WERI-Rb-1 (cell line): ENCODE measurements at regions not wholly inside any gene's neighbourhood (a gene's known extent, or its start where the extent isn't known, plus 50 kb on each side); places are given as distances from the start of the nearest gene placed in this dataset.

Source experiments
- DNase-seq: peaks from one replicate; pipeline ENCODE4 v3.0.0-alpha.2; 2020
- H3K27ac ChIP-seq: fragments of 250-450 bp; sonication (Bioruptor Pico); 2 replicates; pipeline ENCODE4 v1.5.1; 2020; ENCODE audit warnings: mild to moderate bottlenecking, moderate library complexity
- H3K27me3 ChIP-seq: fragments of 250-450 bp; sonication (Bioruptor Pico); 2 replicates; pipeline ENCODE4 v1.5.1; 2021; ENCODE audit warnings: mild to moderate bottlenecking, low read depth, moderate library complexity; ENCODE audit not compliant: insufficient read depth, severe bottlenecking
- H3K36me3 ChIP-seq: fragments of 250-450 bp; sonication (Bioruptor Pico); 2 replicates; pipeline ENCODE4 v1.5.1; 2020; ENCODE audit warnings: mild to moderate bottlenecking, moderate library complexity
- H3K4me3 ChIP-seq: 2 replicates; pipeline ENCODE4 v1.5.1; 2011; ENCODE audit warnings: low read depth, mild to moderate bottlenecking, control low read depth, low read length
- H3K9me3 ChIP-seq: fragments of 250-450 bp; sonication (Bioruptor Pico); 2 replicates; pipeline ENCODE4 v1.5.1; 2021; ENCODE audit warnings: mild to moderate bottlenecking, moderate library complexity; ENCODE audit not compliant: severe bottlenecking
- CTCF ChIP-seq: IDR thresholded peaks from 2 replicates; pipeline ENCODE4 v1.5.1; 2011; ENCODE audit warnings: low read depth, mild to moderate bottlenecking, control low read depth, inconsistent platforms, low read length

- H3K27ac ChIP-seq, result no peak overlapping the region
- no peaks in the 10 kb centered on the region for H3K27me3 ChIP-seq
- H3K9me3 ChIP-seq, result no peaks in the 10 kb centered on the region
- H3K36me3 ChIP-seq, result no peaks in the 10 kb centered on the region
- no peak overlapping the region for H3K4me3 ChIP-seq
- TF ChIP-seq CTCF, result no peak
- DNase-seq, result no peak
Observed at GRCh38 chr4:18513861-18514260, 492.3 kb upstream of the LCORL start.

- TF ChIP-seq CTCF, result no peak
- no peaks in the 10 kb centered on the region for H3K36me3 ChIP-seq
- no peak overlapping the region for H3K4me3 ChIP-seq
- no peak overlapping the region for H3K27ac ChIP-seq
- H3K9me3 ChIP-seq, result no peaks in the 10 kb centered on the region
- no peaks in the 10 kb centered on the region for H3K27me3 ChIP-seq
- DNase-seq, result no peak
Observed at GRCh38 chr4:18512718-18513117, 491.2 kb upstream of the LCORL start.

GRCh38 chr4:18511727-18512126, 490.2 kb upstream of the LCORL start:
- no peak for TF ChIP-seq CTCF
- Histone ChIP-seq H3K4me3 (no peak overlapping the region), H3K27ac (no peak overlapping the region), H3K9me3 (no peaks in the 10 kb centered on the region), H3K27me3 (no peaks in the 10 kb centered on the region), H3K36me3 (no peaks in the 10 kb centered on the region)
- no peak for DNase-seq

GRCh38 chr4:18508786-18509185, 487.2 kb upstream of the LCORL start:
- no peaks in the 10 kb centered on the region for H3K9me3 ChIP-seq
- no peak for DNase-seq
- no peaks in the 10 kb centered on the region for H3K36me3 ChIP-seq
- H3K27ac ChIP-seq, result no peak overlapping the region
- H3K27me3 ChIP-seq, result no peaks in the 10 kb centered on the region
- TF ChIP-seq CTCF, result no peak
- no peak overlapping the region for H3K4me3 ChIP-seq

- H3K36me3 ChIP-seq, result no peaks in the 10 kb centered on the region
Observed at GRCh38 chr4:18480928-18481327, 459.4 kb upstream of the LCORL start.

More at GRCh38 chr4:18480928-18481327, 459.4 kb upstream of the LCORL start:
- no peak for TF ChIP-seq CTCF
- Histone ChIP-seq H3K4me3 (no peak overlapping the region), H3K27me3 (no peaks in the 10 kb centered on the region), H3K9me3 (peaks cover 4% of the 10 kb centered on the region), H3K27ac (no peak overlapping the region)
- DNase-seq, result no peak
